Left cardiac atrium (tissue), 4 donors: ENCODE measurements at regions not wholly inside any gene's neighbourhood (a gene's known extent, or its start where the extent isn't known, plus 50 kb on each side); places are given as distances from the start of the nearest gene placed in this dataset.

Source experiments
- ATAC-seq, 2 donors: fragments of 200-7000 bp; cut with Tn5 transposase; one replicate each; pipeline ENCODE4 v1.9.1; 2020; ENCODE audit warnings: mild to moderate bottlenecking in 2 of 2, moderate library complexity in 2 of 2
- DNase-seq: peaks from one replicate; pipeline ENCODE4 v3.0.0-alpha.2; 2020
- intact Hi-C, 2 donors: fragments of 100-400 bp; cut with DNase I; formaldehyde crosslinking; loops; one replicate each; pipeline versions ENCODE4 v1.14.1 to v1.15.1; 2022 to 2023
- donor health status: DM: no; HTN: yes; CAD: no.
- donor health status: DM: no; HTN: yes; CAD: no; lungs with severe emphysema.
- donor health status: DM: yes; HTN: yes; CAD: no.
- donor health status: Dilated cardiomyopathy.

DNA sequence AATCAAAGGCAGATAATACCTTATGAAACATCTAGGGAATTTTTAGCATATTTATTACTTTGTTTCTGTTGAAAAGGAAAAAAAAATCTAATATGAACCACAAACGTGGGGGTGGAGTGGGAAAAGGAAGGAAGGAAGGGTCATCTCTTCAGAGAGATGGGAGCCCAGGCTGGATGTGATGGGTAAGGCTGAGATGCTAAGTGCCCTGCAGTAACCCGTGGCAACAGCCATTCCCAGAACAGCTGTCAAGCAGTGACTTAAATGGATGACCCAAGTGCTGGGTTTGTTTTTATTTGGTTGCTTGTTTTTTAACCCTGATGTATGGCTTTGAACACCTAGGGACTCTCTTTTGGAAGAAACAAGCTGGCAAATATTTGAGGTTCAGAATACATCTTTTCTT, 50.7 kb upstream of the KLF7 start:
- ATAC-seq = no peak
- no peak for DNase-seq
- intact Hi-C loops = no loop called here

DNA sequence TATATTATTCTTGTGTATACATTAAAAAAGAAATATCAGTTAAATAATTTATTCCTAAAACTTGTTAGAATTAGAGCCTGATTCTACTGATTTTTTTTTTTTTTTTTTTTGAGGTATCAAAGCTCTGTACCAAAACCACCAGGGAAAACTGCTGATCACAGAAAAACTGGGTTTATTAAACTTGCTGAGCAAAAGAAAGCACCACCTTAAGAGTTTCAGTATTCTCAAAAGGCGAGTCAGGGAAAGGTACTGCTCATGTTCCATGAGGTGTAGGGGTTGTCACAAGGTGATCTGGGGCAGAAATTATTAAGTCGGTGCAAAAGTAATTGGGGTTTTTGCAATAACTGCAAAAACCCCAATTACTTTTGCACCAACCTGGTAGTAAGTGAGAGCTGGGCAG, 51.7 kb upstream of the KLF7 start:
- intact Hi-C loops = no loop called here
- DNase-seq (no peak), ATAC-seq (no peak)

GRCh38 chr2:207219081-207219630, 53.4 kb upstream of the KLF7 start:
- ATAC-seq = no peak
- intact Hi-C loops = no loop called here
- DNase-seq = no peak

DNA sequence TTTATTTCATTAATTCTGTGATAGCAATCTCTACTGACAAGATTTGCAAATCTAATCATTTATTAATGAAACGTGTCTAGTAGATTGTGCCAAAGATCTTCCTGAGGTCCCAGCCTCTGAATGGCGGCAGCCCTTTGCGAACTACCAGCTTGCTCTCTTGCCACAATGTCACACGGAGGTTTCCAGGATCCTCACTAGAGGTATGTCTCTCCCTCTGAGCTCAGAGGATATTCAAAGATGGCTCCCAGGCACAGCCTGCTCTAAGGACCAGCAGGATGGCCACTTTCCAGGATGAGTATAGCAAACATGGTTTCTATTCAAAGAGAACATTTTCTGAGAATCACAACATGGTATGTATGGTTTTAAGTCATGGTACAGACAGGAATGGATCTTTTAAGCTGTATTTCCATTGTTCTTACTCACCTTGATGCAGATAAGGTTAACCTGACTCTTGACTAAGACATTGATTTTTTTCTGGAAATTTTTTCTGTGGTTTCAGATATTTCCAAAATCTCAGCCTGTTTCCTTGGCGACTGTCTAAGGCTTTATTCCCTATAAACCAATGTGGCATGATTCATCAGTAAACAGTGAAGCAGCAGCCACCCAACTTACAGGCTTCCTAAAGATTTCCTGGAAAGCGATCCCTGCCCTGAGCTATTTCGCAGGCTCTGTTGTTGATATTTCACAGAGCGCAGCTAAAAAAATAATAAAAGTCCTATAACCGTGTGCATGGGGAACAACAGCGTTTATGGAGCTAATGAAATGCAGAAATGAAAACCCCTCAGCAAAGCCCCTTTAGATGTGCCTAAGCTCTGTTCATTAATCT, 54.1 kb upstream of the KLF7 start:
- DNase-seq = no peak
- no peak for ATAC-seq
- intact Hi-C loops = loop anchor here in 1 of 2 donors (10.0 kb wide), 2 partner anchors 255 to 415 kb away; no protein-coding TSS in a partner anchor

DNA sequence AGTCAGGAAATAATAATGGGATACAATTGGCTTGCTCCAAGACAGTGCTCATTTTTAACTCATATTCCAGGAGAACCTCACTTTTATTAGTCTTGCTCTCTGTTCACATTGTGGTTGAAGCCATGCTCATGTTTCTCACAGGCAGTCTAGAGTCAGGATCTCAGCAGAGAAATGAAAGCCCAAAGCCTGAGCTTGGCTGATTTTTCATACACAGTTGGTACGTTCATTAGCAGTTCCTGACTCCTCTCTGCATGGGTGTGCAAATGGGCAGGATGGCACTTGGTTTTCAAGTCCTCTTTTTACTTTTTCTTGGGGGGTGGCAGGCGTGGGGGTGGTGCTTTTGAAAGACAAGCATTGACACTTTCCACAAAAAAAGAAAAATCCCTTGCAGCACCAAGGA, 56.0 kb upstream of the KLF7 start:
- intact Hi-C loops = loop anchor here in 1 of 2 donors (10.0 kb wide), 2 partner anchors 253 to 417 kb away; no protein-coding TSS in a partner anchor
- ATAC-seq = no peak
- DNase-seq = no peak

- intact Hi-C loops = loop anchor here in 1 of 2 donors (10.0 kb wide), 2 partner anchors 252 to 418 kb away; no protein-coding TSS in a partner anchor
- no peak for ATAC-seq
- no peak for DNase-seq
These were observed 57.3 kb upstream of the KLF7 start for GRCh38 chr2:207223051-207223450.

- intact Hi-C loops = loop anchor here in 1 of 2 donors (10.0 kb wide), 2 partner anchors 250 to 420 kb away; no protein-coding TSS in a partner anchor
- no peak for DNase-seq
- ATAC-seq = no peak
These were observed 58.6 kb upstream of the KLF7 start for GRCh38 chr2:207224381-207224780.

DNA sequence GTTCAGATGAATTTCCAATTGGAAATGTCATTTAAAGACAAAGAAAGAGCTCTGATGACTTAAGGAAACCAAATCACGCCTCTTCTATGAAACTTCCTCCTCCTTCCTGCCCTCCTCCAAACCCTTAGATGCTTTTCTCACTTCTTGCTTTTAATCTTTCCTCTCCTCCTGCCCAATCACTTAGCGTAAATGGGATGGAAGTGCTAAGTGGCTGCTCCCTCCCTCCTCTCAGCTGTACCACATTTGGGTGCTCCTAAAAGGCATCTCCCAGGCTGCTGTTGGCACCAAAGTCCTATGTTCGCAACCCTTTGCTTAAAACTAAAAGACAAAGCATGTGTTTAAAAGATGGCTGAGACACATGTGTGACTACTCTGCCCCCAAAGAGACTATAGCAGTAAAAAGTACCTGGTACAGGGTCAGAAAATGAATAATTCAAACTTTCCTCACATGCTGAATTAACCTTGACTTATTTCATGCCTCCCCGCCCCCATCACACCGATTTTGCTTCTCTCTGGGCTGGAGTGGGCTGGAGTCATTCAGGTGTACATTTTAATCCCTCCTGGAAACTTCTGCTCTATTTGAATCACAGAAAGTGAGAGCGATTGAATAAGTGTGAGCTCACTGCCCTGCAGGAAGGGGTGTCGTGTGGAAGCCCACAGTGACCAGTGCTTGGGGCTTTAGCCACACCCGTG, 59.2 kb upstream of the KLF7 start:
- intact Hi-C loops = loop anchor here in 1 of 2 donors (5.0 to 10.0 kb wide), 4 partner anchors 58 to 420 kb away; partner anchors contain the start of gene KLF7
- ATAC-seq = no peak
- DNase-seq = no peak

DNA sequence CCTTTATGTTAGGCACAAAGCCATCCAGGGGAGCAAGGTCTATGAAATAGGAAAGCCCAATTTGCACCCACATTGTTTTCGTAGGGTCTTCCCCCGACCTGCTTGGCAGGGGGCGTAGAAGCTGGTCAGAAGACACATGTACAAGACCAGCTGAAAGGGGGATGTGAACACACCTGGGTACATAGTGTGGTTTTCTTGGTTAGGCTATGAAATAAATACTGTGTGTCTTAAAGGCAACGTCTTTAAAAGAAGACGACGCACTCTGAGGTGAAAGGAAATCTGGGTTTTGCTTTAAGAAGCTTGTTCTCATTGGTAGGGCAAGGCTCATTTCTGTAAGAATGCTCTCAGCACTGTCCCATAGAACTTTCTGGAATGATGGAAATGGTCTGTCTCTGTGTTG, 60.0 kb upstream of the KLF7 start:
- no peak for DNase-seq
- no peak for ATAC-seq
- intact Hi-C loops = loop anchor here in 1 of 2 donors (5.0 to 10.0 kb wide), 4 partner anchors 58 to 421 kb away; partner anchors contain the start of gene KLF7

- ATAC-seq (no peak), DNase-seq (no peak)
- intact Hi-C loops = loop anchor here in 1 of 2 donors (5.0 to 10.0 kb wide), 4 partner anchors 59 to 421 kb away; partner anchors contain the start of gene KLF7
These were observed 60.5 kb upstream of the KLF7 start for GRCh38 chr2:207226243-207226642.

DNA sequence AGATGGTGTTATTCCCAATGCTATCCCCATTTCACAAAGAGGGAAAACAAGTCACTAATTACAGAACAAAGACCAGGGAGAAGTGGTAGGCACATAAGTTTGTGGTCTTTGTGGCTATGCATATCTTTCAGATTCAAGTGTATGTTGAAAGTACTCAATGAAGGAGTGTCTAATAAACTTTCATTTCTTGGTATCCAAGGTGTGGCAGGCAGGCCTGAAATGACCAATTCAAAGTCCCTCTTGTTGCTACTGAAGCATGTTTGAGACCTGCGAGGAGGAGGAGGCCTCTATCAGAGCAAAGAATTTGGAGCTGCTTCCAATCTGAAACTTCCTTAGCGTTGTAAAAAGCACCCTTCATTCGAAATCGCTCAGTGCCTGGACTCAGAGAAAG, 60.9 kb upstream of the KLF7 start:
- intact Hi-C loops = loop anchor here in 1 of 2 donors (5.0 to 10.0 kb wide), 4 partner anchors 59 to 422 kb away; partner anchors contain the start of gene KLF7
- DNase-seq (no peak), ATAC-seq (no peak)

DNA sequence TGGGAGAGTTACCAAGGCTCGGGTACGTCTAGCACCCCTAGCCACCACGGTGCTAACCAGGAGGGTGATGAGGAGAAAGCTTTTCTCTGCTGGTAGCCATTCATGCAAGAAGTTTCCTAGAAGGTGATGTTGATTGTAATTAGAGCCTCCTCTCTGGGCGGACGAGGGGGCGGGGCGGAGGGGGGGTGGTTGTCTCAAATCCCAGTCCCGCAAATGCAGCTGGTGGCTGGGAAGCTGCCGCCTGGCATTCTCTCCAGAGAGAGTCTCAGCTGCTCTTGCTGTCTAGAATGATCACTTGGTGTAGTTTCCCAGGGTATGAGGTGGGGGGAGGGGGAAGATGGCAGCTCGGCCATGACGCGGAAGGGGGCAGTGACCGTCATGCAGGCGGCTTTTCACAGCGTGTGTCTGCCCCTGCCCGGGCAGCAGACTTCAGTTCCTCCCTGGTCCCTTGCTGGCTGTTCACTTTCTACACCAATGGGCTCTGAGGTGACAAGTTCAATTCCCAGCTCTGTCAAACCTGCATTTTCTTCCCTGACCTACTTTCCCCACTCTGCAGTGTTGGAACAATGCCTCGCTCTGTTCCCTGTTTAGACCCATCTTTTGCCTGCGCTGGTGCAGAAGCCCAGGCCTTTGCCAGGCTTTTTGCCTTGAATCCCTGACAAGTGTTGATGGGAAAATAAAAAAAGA, 61.5 kb upstream of the KLF7 start:
- DNase-seq = peak; percentile 49
- intact Hi-C loops = loop anchor here in 1 of 2 donors (5.0 to 10.0 kb wide), 4 partner anchors 60 to 422 kb away; partner anchors contain the start of gene KLF7

GRCh38 chr2:207227749-207228145, 62.0 kb upstream of the KLF7 start:
- intact Hi-C loops = loop anchor here in 1 of 2 donors (5.0 to 10.0 kb wide), 4 partner anchors 60 to 423 kb away; partner anchors contain the start of gene KLF7
- no peak for DNase-seq
- no peak for ATAC-seq

More for the DNA sequence above, 61.5 kb upstream of the KLF7 start:
- peak; percentile 55 to 61 for ATAC-seq

DNA sequence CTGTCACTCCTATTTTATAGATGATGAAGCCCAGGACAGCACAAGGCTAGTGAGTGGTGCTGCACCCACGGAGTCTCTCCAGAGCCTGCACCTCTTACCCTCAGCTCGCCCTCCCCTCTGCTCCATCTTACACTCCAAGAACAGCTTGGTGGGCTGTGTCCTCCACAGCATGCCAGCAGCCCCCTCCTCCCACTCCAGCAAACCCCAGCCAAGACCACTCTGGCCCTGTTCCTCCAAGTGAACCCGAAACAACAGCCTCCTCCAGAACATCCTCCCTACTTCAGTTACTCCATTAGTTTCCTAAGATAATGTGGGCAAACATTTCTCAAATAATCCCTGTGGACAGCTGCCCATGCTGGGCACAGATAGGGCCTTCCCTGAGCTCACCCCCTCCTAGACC, 62.7 kb upstream of the KLF7 start:
- ATAC-seq (no peak), DNase-seq (no peak)
- intact Hi-C loops = loop anchor here in 1 of 2 donors (5.0 to 10.0 kb wide), 4 partner anchors 61 to 424 kb away; partner anchors contain the start of gene KLF7

GRCh38 chr2:207229161-207229560, 63.4 kb upstream of the KLF7 start:
- ATAC-seq (no peak), DNase-seq (no peak)
- intact Hi-C loops = loop anchor here in 1 of 2 donors (5.0 to 10.0 kb wide), 4 partner anchors 62 to 424 kb away; partner anchors contain the start of gene KLF7

- DNase-seq = no peak
- intact Hi-C loops = no loop called here
- peak in 1 of 2 donors; percentile 22 for ATAC-seq
These were observed 64.7 kb upstream of the KLF7 start for GRCh38 chr2:207230261-207231105.

DNA sequence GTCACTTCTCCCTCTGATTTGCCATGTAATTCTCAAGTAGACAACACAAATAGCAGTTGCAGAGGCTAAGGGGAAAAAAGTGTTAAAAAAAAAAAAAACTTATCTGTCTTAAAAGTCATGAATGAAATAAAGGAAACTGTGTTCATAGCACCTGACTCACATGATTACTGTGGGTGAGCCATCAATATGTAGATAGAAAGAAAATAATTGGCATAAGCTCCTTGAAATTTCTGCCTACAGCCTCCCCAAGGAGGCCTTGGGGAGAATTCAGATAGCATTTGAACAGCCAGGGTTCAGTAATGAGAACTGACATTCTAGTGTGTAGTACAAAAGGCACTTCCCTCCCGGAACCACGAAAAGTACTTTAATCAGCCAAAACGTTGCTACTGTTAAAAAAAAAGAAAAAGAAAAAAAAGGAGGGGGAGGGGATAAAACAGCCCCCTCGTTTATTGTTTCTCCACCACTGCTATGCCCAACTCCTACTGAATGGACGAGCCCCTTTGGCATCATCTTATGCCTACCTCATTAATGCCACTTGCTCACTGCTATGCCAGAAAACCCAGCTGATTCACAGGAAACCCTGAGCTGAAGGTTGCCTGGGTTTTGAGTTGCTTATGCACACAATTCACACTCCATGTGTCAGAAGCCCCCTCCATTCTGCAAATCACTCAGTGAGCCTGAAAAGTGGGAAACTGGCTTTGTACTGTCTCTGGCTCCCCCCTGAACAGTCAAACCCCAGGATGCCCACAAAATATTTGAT, 65.5 kb upstream of the KLF7 start:
- DNase-seq = no peak
- intact Hi-C loops = no loop called here
- no peak for ATAC-seq
